ENCODE measurements at regions not wholly inside any gene's neighbourhood (a gene's known extent, or its start where the extent isn't known, plus 50 kb on each side); places are given as distances from the start of the nearest gene placed in this dataset.

GRCh38 chr1:113241237-113241636, 149.1 kb upstream of the MAGI3 start:
- no peaks in the 10 kb centered on the region for H3K36me3 Mint-ChIP-seq
- CTCF ChIA-PET: no interaction called here
- H3K27me3 Mint-ChIP-seq: peaks cover 16% of the 10 kb centered on the region
- no peak overlapping the region for H3K4me3 Mint-ChIP-seq
- no peaks in the 10 kb centered on the region for H3K4me1 Mint-ChIP-seq
- DNase-seq: no peak
- H3K27ac Mint-ChIP-seq: no peak overlapping the region
- ATAC-seq: no peak
- H3K9me3 Mint-ChIP-seq (ENCODE audit: low read depth): no peaks in the 10 kb centered on the region

- Mint-ChIP-seq H3K27me3 (peaks cover 16% of the 10 kb centered on the region), H3K4me3 (no peak overlapping the region), H3K9me3 (ENCODE audit: low read depth) (no peaks in the 10 kb centered on the region), H3K27ac (no peak overlapping the region), H3K4me1 (no peaks in the 10 kb centered on the region), H3K36me3 (no peaks in the 10 kb centered on the region)
- DNase-seq (no peak), ATAC-seq (no peak)
- CTCF ChIA-PET: no interaction called here
These were observed 147.8 kb upstream of the MAGI3 start for GRCh38 chr1:113242481-113242880.

- Mint-ChIP-seq H3K4me3 (no peak overlapping the region), H3K4me1 (no peaks in the 10 kb centered on the region), H3K9me3 (ENCODE audit: low read depth) (no peaks in the 10 kb centered on the region), H3K27me3 (peaks cover 13% of the 10 kb centered on the region), H3K36me3 (no peaks in the 10 kb centered on the region), H3K27ac (no peak overlapping the region)
- DNase-seq: no peak
- ATAC-seq: no peak
- CTCF ChIA-PET: no interaction called here
These were observed 146.8 kb upstream of the MAGI3 start for GRCh38 chr1:113243529-113243928.

GRCh38 chr1:113244112-113244820, 146.0 kb upstream of the MAGI3 start:
- Mint-ChIP-seq H3K36me3 (no peaks in the 10 kb centered on the region), H3K27me3 (peaks cover 11% of the 10 kb centered on the region), H3K4me1 (no peaks in the 10 kb centered on the region), H3K27ac (no peak overlapping the region), H3K9me3 (ENCODE audit: low read depth) (no peaks in the 10 kb centered on the region), H3K4me3 (no peak overlapping the region)
- CTCF ChIA-PET: no interaction called here
- no peak for DNase-seq
- ATAC-seq: no peak

GRCh38 chr1:113245252-113245651, 145.1 kb upstream of the MAGI3 start:
- Mint-ChIP-seq H3K36me3 (no peaks in the 10 kb centered on the region), H3K4me1 (no peaks in the 10 kb centered on the region), H3K4me3 (no peak overlapping the region), H3K27me3 (peaks cover 7% of the 10 kb centered on the region), H3K27ac (no peak overlapping the region), H3K9me3 (ENCODE audit: low read depth) (no peaks in the 10 kb centered on the region)
- DNase-seq (no peak), ATAC-seq (no peak)
- CTCF ChIA-PET: no interaction called here

GRCh38 chr1:113246929-113247328, 143.4 kb upstream of the MAGI3 start:
- Mint-ChIP-seq H3K4me1 (no peaks in the 10 kb centered on the region), H3K4me3 (no peak overlapping the region), H3K9me3 (ENCODE audit: low read depth) (no peaks in the 10 kb centered on the region), H3K27ac (no peak overlapping the region), H3K36me3 (no peaks in the 10 kb centered on the region), H3K27me3 (no peaks in the 10 kb centered on the region)
- DNase-seq: no peak
- ATAC-seq: no peak
- CTCF ChIA-PET: no interaction called here

- no peak for DNase-seq
- ATAC-seq: no peak
- Mint-ChIP-seq H3K36me3 (no peaks in the 10 kb centered on the region), H3K27me3 (no peaks in the 10 kb centered on the region), H3K27ac (no peak overlapping the region), H3K9me3 (ENCODE audit: low read depth) (no peaks in the 10 kb centered on the region), H3K4me3 (no peak overlapping the region), H3K4me1 (no peaks in the 10 kb centered on the region)
- CTCF ChIA-PET: no interaction called here
These were observed 143.0 kb upstream of the MAGI3 start for GRCh38 chr1:113247355-113247754.

- no peaks in the 10 kb centered on the region for H3K36me3 Mint-ChIP-seq
- DNase-seq (no peak), ATAC-seq (no peak)
- H3K4me1 Mint-ChIP-seq: no peaks in the 10 kb centered on the region
- CTCF ChIA-PET: no interaction called here
- no peak overlapping the region for H3K4me3 Mint-ChIP-seq
- H3K9me3 Mint-ChIP-seq (ENCODE audit: low read depth): no peaks in the 10 kb centered on the region
- H3K27me3 Mint-ChIP-seq: peaks cover 2% of the 10 kb centered on the region
- no peak overlapping the region for H3K27ac Mint-ChIP-seq
These were observed 142.5 kb upstream of the MAGI3 start for GRCh38 chr1:113247782-113248181.

- Mint-ChIP-seq H3K36me3 (no peaks in the 10 kb centered on the region), H3K4me3 (no peak overlapping the region), H3K27ac (no peak overlapping the region), H3K4me1 (no peaks in the 10 kb centered on the region), H3K27me3 (peaks cover 2% of the 10 kb centered on the region), H3K9me3 (ENCODE audit: low read depth) (no peaks in the 10 kb centered on the region)
- ATAC-seq (no peak), DNase-seq (no peak)
- CTCF ChIA-PET: no interaction called here
These were observed 141.8 kb upstream of the MAGI3 start for GRCh38 chr1:113248494-113248893.

- CTCF ChIA-PET: no interaction called here
These were observed 140.2 kb upstream of the MAGI3 start for GRCh38 chr1:113250161-113250560.

GRCh38 chr1:113252166-113252565, 138.1 kb upstream of the MAGI3 start:
- H3K9me3 Mint-ChIP-seq (ENCODE audit: low read depth): no peaks in the 10 kb centered on the region
- no peaks in the 10 kb centered on the region for H3K36me3 Mint-ChIP-seq
- peaks cover 10% of the 10 kb centered on the region for H3K27me3 Mint-ChIP-seq
- H3K27ac Mint-ChIP-seq: no peak overlapping the region
- H3K4me3 Mint-ChIP-seq: no peak overlapping the region
- no peak for ATAC-seq
- CTCF ChIA-PET: no interaction called here
- H3K4me1 Mint-ChIP-seq: no peaks in the 10 kb centered on the region
- no peak for DNase-seq

More at GRCh38 chr1:113250161-113250560, 140.2 kb upstream of the MAGI3 start:
- H3K9me3 Mint-ChIP-seq (ENCODE audit: low read depth): no peaks in the 10 kb centered on the region
- peaks cover 6% of the 10 kb centered on the region for H3K27me3 Mint-ChIP-seq
- H3K27ac Mint-ChIP-seq: no peak overlapping the region
- no peak for DNase-seq
- H3K4me1 Mint-ChIP-seq: no peaks in the 10 kb centered on the region
- no peaks in the 10 kb centered on the region for H3K36me3 Mint-ChIP-seq
- no peak for ATAC-seq
- H3K4me3 Mint-ChIP-seq: no peak overlapping the region

- no peak for ATAC-seq
- Mint-ChIP-seq H3K27me3 (peaks cover 15% of the 10 kb centered on the region), H3K36me3 (no peaks in the 10 kb centered on the region), H3K27ac (no peak overlapping the region), H3K4me1 (no peaks in the 10 kb centered on the region), H3K4me3 (no peak overlapping the region), H3K9me3 (ENCODE audit: low read depth) (no peaks in the 10 kb centered on the region)
- CTCF ChIA-PET: no interaction called here
- DNase-seq: no peak
These were observed 137.1 kb upstream of the MAGI3 start for GRCh38 chr1:113253187-113253586.

- H3K4me1 Mint-ChIP-seq: no peaks in the 10 kb centered on the region
- no peak overlapping the region for H3K27ac Mint-ChIP-seq
- DNase-seq: no peak
- no peak overlapping the region for H3K4me3 Mint-ChIP-seq
- CTCF ChIA-PET: no interaction called here
- H3K36me3 Mint-ChIP-seq: no peaks in the 10 kb centered on the region
- H3K9me3 Mint-ChIP-seq (ENCODE audit: low read depth): no peaks in the 10 kb centered on the region
- ATAC-seq: no peak
- H3K27me3 Mint-ChIP-seq: peaks cover 15% of the 10 kb centered on the region
These were observed 136.7 kb upstream of the MAGI3 start for GRCh38 chr1:113253590-113253989.

GRCh38 chr1:113255038-113255719, 135.1 kb upstream of the MAGI3 start:
- H3K27ac Mint-ChIP-seq: no peak overlapping the region
- H3K36me3 Mint-ChIP-seq: no peaks in the 10 kb centered on the region
- no peaks in the 10 kb centered on the region for H3K4me1 Mint-ChIP-seq
- CTCF ChIA-PET: no interaction called here
- no peaks in the 10 kb centered on the region for H3K9me3 Mint-ChIP-seq (ENCODE audit: low read depth)
- H3K27me3 Mint-ChIP-seq: peaks cover 19% of the 10 kb centered on the region
- no peak for ATAC-seq
- no peak overlapping the region for H3K4me3 Mint-ChIP-seq
- DNase-seq: no peak
